ENCODE measurements at regions not wholly inside any gene's neighbourhood (a gene's known extent, or its start where the extent isn't known, plus 50 kb on each side); places are given as distances from the start of the nearest gene placed in this dataset.

- Histone ChIP-seq H2AFZ (replicated peaks) (no peak overlapping the region), H3K9ac (no peak overlapping the region), H3K27ac (no peak overlapping the region), H3K36me3 (no peaks in the 10 kb centered on the region), H3F3A (ENCODE audit: low read depth) (no peaks in the 10 kb centered on the region), H3K9me3 (ENCODE audit: low read depth) (no peaks in the 10 kb centered on the region), H3K4me1 (no peaks in the 10 kb centered on the region), H4K20me1 (ENCODE audit: low read depth) (no peaks in the 10 kb centered on the region), H3K79me2 (ENCODE audit: low read depth) (no peaks in the 10 kb centered on the region), H3K4me2 (no peak overlapping the region), H3K27me3 (no peaks in the 10 kb centered on the region), H3K4me3 (no peak overlapping the region)
- H3K9me3 Mint-ChIP-seq = peaks cover 13% of the 10 kb centered on the region
- H3K4me3 Mint-ChIP-seq = no peak overlapping the region
- TF ChIP-seq EZH2phosphoT487 (IDR thresholded peaks at IDR 0.05) (no peak), EZH2 (IDR thresholded peaks at IDR 0.05) (no peak), CTCF (IDR thresholded peaks at IDR 0.05) (no peak)
- peaks cover 4% of the 10 kb centered on the region for H3K27me3 Mint-ChIP-seq (ENCODE audit: insufficient read depth, low read depth)
- H3K27ac Mint-ChIP-seq = no peak overlapping the region
- H3K4me1 Mint-ChIP-seq = no peaks in the 10 kb centered on the region
- peaks cover 4% of the 10 kb centered on the region for H3K36me3 Mint-ChIP-seq
- DNase-seq (ENCODE audit: low spot score) = no peak
These were observed 445.0 kb upstream of the TGFBR2 start for GRCh38 chr3:30161375-30161774.

- no peak for DNase-seq (ENCODE audit: low spot score)
- H3F3A ChIP-seq (ENCODE audit: low read depth) = no peaks in the 10 kb centered on the region
- Mint-ChIP-seq H3K36me3 (peaks cover 4% of the 10 kb centered on the region), H3K4me3 (no peak overlapping the region), H3K9me3 (peaks cover 13% of the 10 kb centered on the region), H3K27ac (no peak overlapping the region), H3K4me1 (peaks cover 8% of the 10 kb centered on the region), H3K27me3 (ENCODE audit: insufficient read depth, low read depth) (peaks cover 4% of the 10 kb centered on the region)
- no peaks in the 10 kb centered on the region for H3K36me3 ChIP-seq
- no peak overlapping the region for H3K27ac ChIP-seq
- H2AFZ ChIP-seq (replicated peaks) = no peak overlapping the region
- no peaks in the 10 kb centered on the region for H3K79me2 ChIP-seq (ENCODE audit: low read depth)
- peaks cover 3% of the 10 kb centered on the region for H3K4me1 ChIP-seq
- H4K20me1 ChIP-seq (ENCODE audit: low read depth) = no peaks in the 10 kb centered on the region
- no peak overlapping the region for H3K4me3 ChIP-seq
- no peaks in the 10 kb centered on the region for H3K9me3 ChIP-seq (ENCODE audit: low read depth)
- no peak for TF ChIP-seq CTCF (IDR thresholded peaks at IDR 0.05)
- no peak for TF ChIP-seq EZH2phosphoT487 (IDR thresholded peaks at IDR 0.05)
- no peak for TF ChIP-seq EZH2 (IDR thresholded peaks at IDR 0.05)
- H3K9ac ChIP-seq = no peak overlapping the region
- H3K27me3 ChIP-seq = no peaks in the 10 kb centered on the region
- no peak overlapping the region for H3K4me2 ChIP-seq
These were observed 443.8 kb upstream of the TGFBR2 start for GRCh38 chr3:30162579-30162978.

GRCh38 chr3:30166535-30166934 lies 439.9 kb upstream of the TGFBR2 start:
- Mint-ChIP-seq H3K4me1 (peaks cover 28% of the 10 kb centered on the region), H3K27me3 (ENCODE audit: insufficient read depth, low read depth) (no peaks in the 10 kb centered on the region), H3K27ac (no peak overlapping the region), H3K36me3 (no peaks in the 10 kb centered on the region), H3K4me3 (no peak overlapping the region), H3K9me3 (peaks cover 9% of the 10 kb centered on the region)
- no peak overlapping the region for H3K9ac ChIP-seq
- no peaks in the 10 kb centered on the region for H3K79me2 ChIP-seq (ENCODE audit: low read depth)
- TF ChIP-seq EZH2phosphoT487 (IDR thresholded peaks at IDR 0.05) (no peak), CTCF (IDR thresholded peaks at IDR 0.05) (no peak), EZH2 (IDR thresholded peaks at IDR 0.05) (no peak)
- peaks cover 9% of the 10 kb centered on the region for H3K4me1 ChIP-seq
- no peak overlapping the region for H3K4me3 ChIP-seq
- H3F3A ChIP-seq (ENCODE audit: low read depth) = no peaks in the 10 kb centered on the region
- H3K4me2 ChIP-seq = no peak overlapping the region
- no peak overlapping the region for H3K27ac ChIP-seq
- H3K27me3 ChIP-seq = no peaks in the 10 kb centered on the region
- H3K36me3 ChIP-seq = no peaks in the 10 kb centered on the region
- H4K20me1 ChIP-seq (ENCODE audit: low read depth) = no peaks in the 10 kb centered on the region
- H3K9me3 ChIP-seq (ENCODE audit: low read depth) = no peaks in the 10 kb centered on the region
- no peak overlapping the region for H2AFZ ChIP-seq (replicated peaks)
- no peak for DNase-seq (ENCODE audit: low spot score)

Measured in neural progenitor cell (in vitro differentiated cells).